Psoas muscle (tissue), 7 donors: ENCODE measurements at regions not wholly inside any gene's neighbourhood (a gene's known extent, or its start where the extent isn't known, plus 50 kb on each side); places are given as distances from the start of the nearest gene placed in this dataset.

Experiments used
- ATAC-seq, 4 donors: fragments of 200-7000 bp; cut with Tn5 transposase; one replicate each; pipeline ENCODE4 v1.9.1; 2020; ENCODE audit warnings: moderate library complexity in 3 of 4, mild to moderate bottlenecking in 2 of 4
- DNase-seq, 2 donors: peaks; one replicate each; pipeline ENCODE4 v3.0.0-alpha.2; 2020
- H3K27ac ChIP-seq: fragments of 200-600 bp; one replicate; pipeline ENCODE4 v1.8.0; 2022
- H3K27me3 ChIP-seq, 3 donors: fragments of 200-600 bp in 1 of 3; one replicate each; pipeline versions ENCODE4 v1.6.1 to v1.8.0; 2013 to 2022; ENCODE audit warnings: low read length in 2 of 3, mild to moderate bottlenecking in 2 of 3, moderate library complexity in 1 of 3; ENCODE audit not compliant: insufficient read depth in 3 of 3
- H3K36me3 ChIP-seq, 2 donors: fragments of 200-600 bp in 1 of 2; one replicate each; pipeline versions ENCODE4 v1.6.1 to v1.8.0; 2013 to 2022; ENCODE audit warnings: low read depth in 1 of 2, mild to moderate bottlenecking in 1 of 2, moderate library complexity in 1 of 2; ENCODE audit not compliant: insufficient read depth in 1 of 2
- H3K4me1 ChIP-seq: fragments of 200-600 bp; one replicate; pipeline ENCODE4 v1.8.0; 2022
- H3K4me3 ChIP-seq: fragments of 200-600 bp; one replicate; pipeline ENCODE4 v1.8.0; 2022; ENCODE audit warnings: mild to moderate bottlenecking
- H3K9me3 ChIP-seq: fragments of 200-600 bp; one replicate; pipeline ENCODE4 v1.8.0; 2022
- WGBS, 3 donors: extraction: QIAGEN DNeasy Blood & Tissue Kit; methylation state at CpG; one replicate each; pipeline versions ENCODE4 v1.1.6 to v1.1.7; 2013; 5-methylcytosine and 5-hydroxymethylcytosine counted together
- intact Hi-C, 2 donors: fragments of 100-400 bp; cut with DNase I; formaldehyde crosslinking; loops; one replicate each; pipeline versions ENCODE4 v1.11.0 to v1.14.2; 2022
- TF ChIP-seq, protein P1 (sequence below): fragments of 200-600 bp; IDR thresholded peaks from one replicate; pipeline ENCODE4 v1.8.0; 2022; ENCODE audit warnings: antibody characterized with exemption
- donor health status: healthy with polysubstance abuse.
- donor health status: DM: no; HTN: no; CAD: no; lungs with moderate emphysema.
- donor health status: Bipolar disorder and iron deficiency.
- donor health status: healthy.
- donor health status: DM: yes; HTN: yes; CAD: no.
- donor health status: DM: no; HTN: no; CAD: no.
- donor health status: DM: yes; HTN: yes; CAD: no.

- no peaks in the 10 kb centered on the region for H3K36me3 ChIP-seq
- H3K4me1 ChIP-seq: no peaks in the 10 kb centered on the region
- H3K9me3 ChIP-seq: no peaks in the 10 kb centered on the region
- DNase-seq (no peak), ATAC-seq (no peak)
- intact Hi-C loops: no loop called here
- 94 to 100% (median 98%) methylated on average over 3 of the region's 3 CpGs for whole genome bisulfite sequencing, 3 donors
- no peak overlapping the region for H3K27ac ChIP-seq
- no peaks in the 10 kb centered on the region for H3K27me3 ChIP-seq
- H3K4me3 ChIP-seq: no peak overlapping the region
- TF ChIP-seq, protein P1, sequence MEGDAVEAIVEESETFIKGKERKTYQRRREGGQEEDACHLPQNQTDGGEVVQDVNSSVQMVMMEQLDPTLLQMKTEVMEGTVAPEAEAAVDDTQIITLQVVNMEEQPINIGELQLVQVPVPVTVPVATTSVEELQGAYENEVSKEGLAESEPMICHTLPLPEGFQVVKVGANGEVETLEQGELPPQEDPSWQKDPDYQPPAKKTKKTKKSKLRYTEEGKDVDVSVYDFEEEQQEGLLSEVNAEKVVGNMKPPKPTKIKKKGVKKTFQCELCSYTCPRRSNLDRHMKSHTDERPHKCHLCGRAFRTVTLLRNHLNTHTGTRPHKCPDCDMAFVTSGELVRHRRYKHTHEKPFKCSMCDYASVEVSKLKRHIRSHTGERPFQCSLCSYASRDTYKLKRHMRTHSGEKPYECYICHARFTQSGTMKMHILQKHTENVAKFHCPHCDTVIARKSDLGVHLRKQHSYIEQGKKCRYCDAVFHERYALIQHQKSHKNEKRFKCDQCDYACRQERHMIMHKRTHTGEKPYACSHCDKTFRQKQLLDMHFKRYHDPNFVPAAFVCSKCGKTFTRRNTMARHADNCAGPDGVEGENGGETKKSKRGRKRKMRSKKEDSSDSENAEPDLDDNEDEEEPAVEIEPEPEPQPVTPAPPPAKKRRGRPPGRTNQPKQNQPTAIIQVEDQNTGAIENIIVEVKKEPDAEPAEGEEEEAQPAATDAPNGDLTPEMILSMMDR: no peak
These were observed 121.0 kb upstream of the JAG1 start for GRCh38 chr20:10794765-10795164.

- TF ChIP-seq, protein P1: no peak
- 85 to 94% (median 85%) methylated on average over 11 of the region's 11 CpGs for WGBS, 3 donors
- Histone ChIP-seq H3K4me3 (no peak overlapping the region), H3K27ac (no peak overlapping the region), H3K9me3 (no peaks in the 10 kb centered on the region), H3K4me1 (no peaks in the 10 kb centered on the region), H3K27me3 (no peaks in the 10 kb centered on the region), H3K36me3 (no peaks in the 10 kb centered on the region)
- DNase-seq (no peak), ATAC-seq (no peak)
- intact Hi-C loops: no loop called here
These were observed 121.7 kb upstream of the JAG1 start for GRCh38 chr20:10795286-10796026.

- DNase-seq: no peak
- Histone ChIP-seq H3K4me3 (no peak overlapping the region), H3K4me1 (no peaks in the 10 kb centered on the region), H3K27ac (no peak overlapping the region), H3K36me3 (no peaks in the 10 kb centered on the region), H3K27me3 (no peaks in the 10 kb centered on the region), H3K9me3 (no peaks in the 10 kb centered on the region)
- no peak for ATAC-seq
- intact Hi-C loops: no loop called here
- TF ChIP-seq, protein P1: no peak
- 37 to 53% (median 45%) methylated on average over 3 of the region's 3 CpGs for WGBS, 3 donors
These were observed 125.0 kb upstream of the JAG1 start for GRCh38 chr20:10798811-10799210.

- TF ChIP-seq, protein P1: no peak
- H3K9me3 ChIP-seq: no peaks in the 10 kb centered on the region
- no peaks in the 10 kb centered on the region for H3K36me3 ChIP-seq
- H3K4me1 ChIP-seq: no peaks in the 10 kb centered on the region
- H3K4me3 ChIP-seq: no peak overlapping the region
- intact Hi-C loops: no loop called here
- H3K27me3 ChIP-seq: no peaks in the 10 kb centered on the region
- 64 to 87% (median 80%) methylated on average over 2 of the region's 2 CpGs for WGBS, 3 donors
- no peak for DNase-seq
- H3K27ac ChIP-seq: no peak overlapping the region
- no peak for ATAC-seq
These were observed 125.9 kb upstream of the JAG1 start for GRCh38 chr20:10799735-10800134.

- 84 to 95% (median 93%) methylated on average over 6 of the region's 6 CpGs for WGBS, 3 donors
- H3K4me1 ChIP-seq: no peaks in the 10 kb centered on the region
- intact Hi-C loops: no loop called here
- no peaks in the 10 kb centered on the region for H3K27me3 ChIP-seq
- no peaks in the 10 kb centered on the region for H3K9me3 ChIP-seq
- no peak overlapping the region for H3K27ac ChIP-seq
- no peak overlapping the region for H3K4me3 ChIP-seq
- H3K36me3 ChIP-seq: no peaks in the 10 kb centered on the region
- TF ChIP-seq, protein P1: no peak
- ATAC-seq: no peak
- DNase-seq: no peak
These were observed 126.5 kb upstream of the JAG1 start for GRCh38 chr20:10800288-10800687.
